Neural crest cell (in vitro differentiated cells): ENCODE measurements at regions not wholly inside any gene's neighbourhood (a gene's known extent, or its start where the extent isn't known, plus 50 kb on each side); places are given as distances from the start of the nearest gene placed in this dataset.

Source experiments
- DNase-seq: peaks from one replicate; pipeline ENCODE4 v3.0.0; 2021; ENCODE audit warnings: low read depth, mixed read lengths, low spot score
- H3K27ac Mint-ChIP-seq: one replicate; pipeline ENCODE4 v1.8.0; 2021; ENCODE audit warnings: mild to moderate bottlenecking, mixed read lengths; ENCODE audit not compliant: unreplicated experiment
- H3K27me3 Mint-ChIP-seq: 2 replicates; pipeline ENCODE4 v1.8.0; 2021; ENCODE audit warnings: low read depth, mild to moderate bottlenecking, mixed read lengths
- H3K36me3 Mint-ChIP-seq: 2 replicates; pipeline ENCODE4 v1.8.0; 2021; ENCODE audit warnings: low read depth, mild to moderate bottlenecking, mixed read lengths
- H3K4me1 Mint-ChIP-seq: 2 replicates; pipeline ENCODE4 v1.8.0; 2021; ENCODE audit warnings: mixed read lengths
- H3K4me3 Mint-ChIP-seq: one replicate; pipeline ENCODE4 v1.8.0; 2021; ENCODE audit warnings: mild to moderate bottlenecking, mixed read lengths
- H3K9me3 Mint-ChIP-seq: 2 replicates; pipeline ENCODE4 v1.8.0; 2021; ENCODE audit warnings: mixed read lengths
- CTCF ChIP-seq: fragments of 200-600 bp; sonication (generic); conservative IDR thresholded peaks from 2 replicates; pipeline ENCODE4 v1.5.0; 2021; ENCODE audit warnings: antibody characterized with exemption, mild to moderate bottlenecking

- DNase-seq: no peak
- H3K4me1 Mint-ChIP-seq: peaks cover 9% of the 10 kb centered on the region
- TF ChIP-seq CTCF: no peak
- H3K36me3 Mint-ChIP-seq: no peaks in the 10 kb centered on the region
- H3K9me3 Mint-ChIP-seq: peaks cover 11% of the 10 kb centered on the region
- peak overlapping the region; percentile 77 for H3K27ac Mint-ChIP-seq
- H3K4me3 Mint-ChIP-seq: no peak overlapping the region
- no peaks in the 10 kb centered on the region for H3K27me3 Mint-ChIP-seq
Observed at GRCh38 chr4:188619456-188620149, 480.4 kb downstream of the TRIML1 start.

GRCh38 chr4:188620608-188621007 is 481.4 kb downstream of the TRIML1 start:
- TF ChIP-seq CTCF: no peak
- Mint-ChIP-seq H3K9me3 (peaks cover 9% of the 10 kb centered on the region), H3K4me3 (no peak overlapping the region), H3K36me3 (no peaks in the 10 kb centered on the region), H3K27me3 (no peaks in the 10 kb centered on the region), H3K27ac (no peak overlapping the region), H3K4me1 (peaks cover 9% of the 10 kb centered on the region)
- DNase-seq: no peak

DNA sequence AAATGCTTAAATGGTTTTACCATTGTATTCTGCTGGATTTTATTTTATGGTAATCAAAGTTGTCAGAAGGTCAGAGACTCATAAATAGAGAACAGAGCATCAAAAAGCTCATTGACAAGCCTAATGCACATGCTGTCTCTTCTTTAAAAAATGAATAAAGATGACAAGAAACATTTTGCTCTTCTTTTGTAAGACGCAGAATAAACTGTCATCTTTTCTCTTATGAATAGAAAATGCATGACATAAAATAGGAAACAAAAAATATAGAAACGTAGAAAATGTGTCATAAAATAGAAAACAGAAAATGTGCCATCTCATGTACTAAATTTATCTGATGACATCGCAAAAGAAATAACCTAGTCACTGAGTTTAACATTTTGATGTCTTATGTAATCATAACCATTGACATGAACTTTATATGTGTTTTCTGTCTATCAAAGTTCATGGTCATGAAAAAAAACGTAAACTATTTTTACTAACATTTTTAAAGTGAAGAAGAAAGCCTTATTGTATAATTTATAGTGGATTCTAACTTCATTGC is 484.1 kb downstream of the TRIML1 start:
- no peak for DNase-seq
- H3K4me3 Mint-ChIP-seq: no peak overlapping the region
- H3K27me3 Mint-ChIP-seq: no peaks in the 10 kb centered on the region
- peaks cover 3% of the 10 kb centered on the region for H3K9me3 Mint-ChIP-seq
- TF ChIP-seq CTCF: no peak
- H3K27ac Mint-ChIP-seq: no peak overlapping the region
- no peaks in the 10 kb centered on the region for H3K36me3 Mint-ChIP-seq
- peaks cover 9% of the 10 kb centered on the region for H3K4me1 Mint-ChIP-seq

- Mint-ChIP-seq H3K27me3 (no peaks in the 10 kb centered on the region), H3K4me1 (peaks cover 9% of the 10 kb centered on the region), H3K4me3 (no peak overlapping the region), H3K36me3 (no peaks in the 10 kb centered on the region), H3K27ac (no peak overlapping the region), H3K9me3 (peaks cover 3% of the 10 kb centered on the region)
- DNase-seq: no peak
- TF ChIP-seq CTCF: no peak
Observed at GRCh38 chr4:188624370-188624769, 485.1 kb downstream of the TRIML1 start.

- H3K4me1 Mint-ChIP-seq: peaks cover 15% of the 10 kb centered on the region
- no peak for TF ChIP-seq CTCF
Observed at GRCh38 chr4:188627892-188628291, 488.7 kb downstream of the TRIML1 start.

More at GRCh38 chr4:188627892-188628291, 488.7 kb downstream of the TRIML1 start:
- H3K4me3 Mint-ChIP-seq: no peak overlapping the region
- H3K36me3 Mint-ChIP-seq: peaks cover 6% of the 10 kb centered on the region
- peaks cover 8% of the 10 kb centered on the region for H3K9me3 Mint-ChIP-seq
- H3K27me3 Mint-ChIP-seq: no peaks in the 10 kb centered on the region
- H3K27ac Mint-ChIP-seq: no peak overlapping the region
- DNase-seq: no peak
